HEK293T (cell line): ENCODE measurements at regions not wholly inside any gene's neighbourhood (a gene's known extent, or its start where the extent isn't known, plus 50 kb on each side); places are given as distances from the start of the nearest gene placed in this dataset.

Experiments used
- BHLHE40 ChIP-seq: fragments of 450-650 bp; IDR thresholded peaks from 2 replicates; pipeline ENCODE4 v1.6.1; 2016; ENCODE audit warnings: mild to moderate bottlenecking, moderate library complexity, borderline replicate concordance
- FOXK2 ChIP-seq: fragments of 450-650 bp; IDR thresholded peaks from 2 replicates; pipeline ENCODE4 v1.6.1; 2016; ENCODE audit warnings: mild to moderate bottlenecking
- FOXM1 ChIP-seq: fragments of 450-650 bp; IDR thresholded peaks from 2 replicates; pipeline ENCODE4 v1.6.1; 2017; ENCODE audit warnings: mild to moderate bottlenecking, borderline replicate concordance
- L3MBTL2 ChIP-seq: fragments of 450-650 bp; conservative IDR thresholded peaks from 2 replicates; pipeline ENCODE4 v1.6.1; 2016; ENCODE audit warnings: mild to moderate bottlenecking
- LEF1 ChIP-seq: fragments of 450-650 bp; IDR thresholded peaks from 2 replicates; pipeline ENCODE4 v1.6.1; 2017; ENCODE audit warnings: mild to moderate bottlenecking, borderline replicate concordance
- SP1 ChIP-seq: fragments of 450-650 bp; IDR thresholded peaks from 2 replicates; pipeline ENCODE4 v1.6.1; 2017
- TARDBP ChIP-seq: fragments of 450-650 bp; IDR thresholded peaks from 2 replicates; pipeline ENCODE4 v1.6.1; 2016
- ZNF384 ChIP-seq: fragments of 450-650 bp; IDR thresholded peaks from 2 replicates; pipeline ENCODE4 v1.6.1; 2016
- TF ChIP-seq, protein P1 (sequence below): fragments of 450-650 bp; IDR thresholded peaks from 2 replicates; pipeline ENCODE4 v1.6.1; 2016

DNA sequence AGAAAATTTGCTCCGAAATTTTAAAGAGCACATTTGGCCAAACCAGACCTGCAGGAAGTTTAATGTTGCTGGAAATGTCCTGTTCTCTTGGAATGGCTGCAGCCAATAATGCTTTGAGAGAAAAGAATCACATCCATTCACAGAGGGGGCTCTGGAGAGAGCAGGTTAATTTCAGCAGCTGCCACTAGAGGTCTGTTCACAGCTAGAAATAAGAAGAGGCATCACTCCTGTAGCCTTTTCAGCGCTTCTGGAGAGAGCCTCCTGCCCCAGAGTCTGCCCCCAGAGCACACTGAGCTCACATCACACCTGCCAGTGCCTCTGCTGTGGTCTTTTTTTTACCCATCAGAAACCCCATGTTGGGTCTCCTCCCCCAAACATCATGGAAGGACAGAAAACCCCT is 124.8 kb upstream of the RAD23B start:
- TF ChIP-seq LEF1 (no peak), BHLHE40 (no peak), FOXK2 (no peak), L3MBTL2 (no peak), SP1 (no peak), TARDBP (no peak), FOXM1 (no peak), ZNF384 (no peak)
- TF ChIP-seq, protein P1, sequence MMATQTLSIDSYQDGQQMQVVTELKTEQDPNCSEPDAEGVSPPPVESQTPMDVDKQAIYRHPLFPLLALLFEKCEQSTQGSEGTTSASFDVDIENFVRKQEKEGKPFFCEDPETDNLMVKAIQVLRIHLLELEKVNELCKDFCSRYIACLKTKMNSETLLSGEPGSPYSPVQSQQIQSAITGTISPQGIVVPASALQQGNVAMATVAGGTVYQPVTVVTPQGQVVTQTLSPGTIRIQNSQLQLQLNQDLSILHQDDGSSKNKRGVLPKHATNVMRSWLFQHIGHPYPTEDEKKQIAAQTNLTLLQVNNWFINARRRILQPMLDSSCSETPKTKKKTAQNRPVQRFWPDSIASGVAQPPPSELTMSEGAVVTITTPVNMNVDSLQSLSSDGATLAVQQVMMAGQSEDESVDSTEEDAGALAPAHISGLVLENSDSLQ = no peak
